ENCODE measurements at regions not wholly inside any gene's neighbourhood (a gene's known extent, or its start where the extent isn't known, plus 50 kb on each side); places are given as distances from the start of the nearest gene placed in this dataset.
"Not testable (repeated sequence)": the region's sequence is repeated elsewhere in the genome, so short reads cannot be mapped to it uniquely, and the experiment has no call there.

GRCh38 chr13:34733721-34734120 lies 208.3 kb upstream of the NBEA start:
- DNase-seq: no peak

GRCh38 chr13:34734932-34735331 lies 207.1 kb upstream of the NBEA start:
- no peak for DNase-seq

DNA sequence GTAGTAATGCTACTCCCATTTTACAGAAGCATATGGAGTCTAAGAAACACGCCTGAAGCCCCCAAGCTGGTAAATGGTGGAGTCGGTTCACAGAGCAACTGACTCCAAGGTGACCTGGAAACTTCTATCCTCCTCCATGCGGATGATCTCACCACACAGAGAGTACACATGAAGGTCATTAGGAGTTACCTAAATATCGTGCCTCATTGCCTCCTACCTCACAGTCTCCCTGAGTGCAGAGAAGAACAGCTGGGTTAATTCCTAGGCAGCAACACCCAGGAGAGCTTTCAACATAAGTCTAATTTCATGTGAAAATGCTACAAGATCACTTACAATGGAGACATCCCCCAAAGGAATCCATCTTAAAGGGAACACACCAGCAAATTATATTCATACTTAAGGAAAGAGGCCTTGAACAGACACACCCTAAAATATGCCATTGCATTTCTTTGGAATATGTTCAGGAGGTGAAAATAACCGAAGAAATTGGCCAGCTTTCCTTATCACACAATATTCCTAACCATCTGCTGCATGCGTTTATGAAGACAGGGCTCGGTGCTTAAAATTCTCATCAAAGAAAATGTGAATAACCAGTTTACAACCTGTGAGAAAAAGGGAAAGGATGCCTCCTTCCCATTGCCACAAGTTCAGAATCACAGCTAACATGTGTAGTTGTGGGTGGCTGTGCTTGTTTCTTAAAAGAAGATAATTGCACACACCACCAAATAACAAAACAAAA lies 203.6 kb upstream of the NBEA start:
- DNase-seq: no peak

GRCh38 chr13:34747056-34747455 lies 195.0 kb upstream of the NBEA start:
- not testable (repeated sequence) for DNase-seq

- DNase-seq: no peak
Measured at GRCh38 chr13:34747507-34747906, 194.6 kb upstream of the NBEA start.

DNA sequence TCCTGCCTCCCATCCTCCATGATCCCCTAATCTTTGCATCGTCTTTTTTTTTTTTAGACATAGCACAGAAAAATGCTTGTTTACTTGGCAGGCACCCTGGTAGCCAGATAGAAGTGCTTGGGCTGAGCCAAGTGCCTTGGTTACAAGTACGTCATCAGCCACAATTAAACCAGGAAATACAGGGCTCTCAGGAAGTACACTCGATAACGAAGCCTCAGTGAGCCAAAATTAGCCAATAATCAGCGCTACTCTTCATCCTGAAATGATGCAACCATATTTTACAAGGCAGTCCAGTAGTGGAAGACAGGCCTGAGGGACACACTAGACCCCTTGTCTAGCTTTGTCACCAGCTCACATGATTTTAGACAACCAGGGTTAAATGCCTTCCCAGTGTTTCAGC lies 194.0 kb upstream of the NBEA start:
- no peak for DNase-seq

DNA sequence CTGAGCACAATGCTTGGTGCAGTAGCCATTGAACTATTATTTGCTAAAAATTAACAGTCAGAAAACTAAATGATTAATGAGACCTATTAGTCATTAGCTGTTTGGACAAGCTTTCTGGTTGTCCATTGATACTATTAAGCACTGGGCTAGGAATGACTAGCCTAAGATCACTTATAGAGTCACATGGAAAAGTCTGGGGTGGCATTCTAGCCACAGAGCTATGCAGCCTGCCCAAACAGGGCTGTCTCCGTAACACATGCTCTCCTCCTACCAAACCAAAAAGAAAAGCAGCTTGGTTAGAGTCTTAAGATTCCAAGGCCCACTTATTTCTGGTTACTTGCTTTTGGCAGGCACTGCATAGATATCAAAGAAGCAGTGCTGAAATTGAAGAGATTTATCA lies 193.5 kb upstream of the NBEA start:
- no peak for DNase-seq

- peak; percentile 12 for DNase-seq
Measured at GRCh38 chr13:34749046-34749445, 193.0 kb upstream of the NBEA start.

DNA sequence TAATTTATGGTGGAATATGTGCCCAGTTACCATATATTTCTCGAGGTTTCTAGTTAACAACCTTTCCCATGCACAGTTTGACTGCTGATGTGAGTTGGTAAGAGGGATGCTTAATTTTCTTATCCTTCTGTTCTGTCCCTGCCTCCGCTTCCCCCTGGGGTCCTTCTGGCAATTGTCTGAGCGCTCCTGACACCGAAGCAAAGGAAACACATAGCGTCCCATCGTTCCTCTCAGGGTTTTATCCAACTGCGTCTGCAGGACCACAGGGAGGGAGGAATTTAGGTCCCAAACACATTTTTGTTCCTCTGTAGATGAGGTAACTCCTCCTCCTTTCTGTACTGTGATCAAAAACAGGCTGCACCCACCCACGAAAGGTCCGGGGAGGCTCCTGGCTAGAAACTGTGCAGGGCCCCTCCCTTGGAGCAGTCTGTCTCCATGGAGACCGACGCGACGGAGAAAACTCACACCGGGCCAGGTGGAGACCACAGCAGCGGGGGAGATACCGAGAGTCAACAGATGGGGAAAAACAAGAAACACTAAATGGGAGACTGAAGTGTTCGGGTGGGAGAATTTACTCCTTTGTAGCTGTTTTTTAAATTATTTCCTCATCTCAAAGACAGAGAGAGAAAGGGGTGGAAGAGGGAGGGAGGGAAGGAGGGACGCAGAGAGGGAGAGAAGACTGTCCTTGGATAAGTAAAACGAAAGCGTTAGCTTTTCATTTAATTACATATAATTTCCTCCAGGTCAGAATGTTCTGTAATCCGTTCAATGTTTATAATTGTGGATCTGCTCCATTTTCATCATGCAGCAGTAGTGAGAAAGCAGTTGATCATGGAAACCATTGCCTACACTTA lies 191.8 kb upstream of the NBEA start:
- DNase-seq: peak; percentile 34

DNA sequence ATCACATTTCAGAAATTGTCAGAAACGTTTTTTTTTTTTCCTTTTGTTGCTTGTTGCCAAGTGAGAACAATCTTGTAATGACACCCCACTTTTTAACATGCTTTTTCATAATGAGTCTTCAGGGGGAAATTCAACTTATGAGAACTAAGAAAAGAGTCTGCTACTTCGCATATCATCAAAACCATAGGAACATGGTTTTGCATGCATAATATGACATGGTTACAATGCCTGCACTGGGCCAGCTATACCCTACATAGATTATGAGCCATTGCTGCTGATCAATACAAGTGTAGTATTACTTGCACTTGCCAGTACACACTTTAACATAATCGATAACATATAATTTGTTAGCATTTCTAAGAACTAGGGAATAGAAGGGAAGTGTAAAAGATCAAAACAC lies 191.0 kb upstream of the NBEA start:
- no peak for DNase-seq

DNA sequence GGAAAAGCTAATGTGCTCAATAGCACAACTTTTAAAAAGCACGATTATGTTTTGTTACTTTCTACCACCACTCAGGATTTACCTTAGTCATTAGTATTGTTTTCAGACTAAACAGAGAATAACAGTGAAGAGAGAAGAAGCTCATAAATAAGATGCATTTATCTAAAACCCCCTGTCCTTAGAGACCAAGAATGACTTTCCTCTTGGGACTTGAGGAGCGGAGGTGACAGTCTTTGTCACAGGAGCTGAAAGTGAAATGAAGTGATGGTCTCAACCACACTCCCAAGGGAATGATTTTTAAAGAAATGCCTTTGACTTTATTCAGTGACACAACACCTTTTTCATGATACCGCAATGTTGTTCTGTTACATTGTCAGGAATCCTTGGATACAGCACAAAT lies 190.6 kb upstream of the NBEA start:
- no peak for DNase-seq

GRCh38 chr13:34752283-34752960 lies 189.6 kb upstream of the NBEA start:
- DNase-seq: no peak

GRCh38 chr13:34756136-34756535 lies 185.9 kb upstream of the NBEA start:
- DNase-seq: no peak

DNA sequence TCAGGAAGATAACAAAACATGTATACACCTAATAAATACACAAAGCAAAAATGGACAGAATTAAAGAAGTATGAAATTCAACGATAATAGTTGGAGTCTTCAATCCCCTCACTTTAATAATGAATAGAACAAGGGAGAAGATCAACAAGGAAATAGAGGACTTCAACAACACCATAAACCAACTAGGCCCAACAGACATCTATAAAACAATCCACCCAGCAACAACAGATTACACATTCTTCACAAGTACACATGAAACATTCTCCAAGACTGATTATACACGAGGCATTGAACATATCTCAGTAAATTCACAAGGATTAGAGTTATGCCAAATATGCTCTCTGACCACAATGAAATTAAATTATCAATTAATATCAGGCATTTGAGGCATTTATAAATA lies 185.5 kb upstream of the NBEA start:
- no peak for DNase-seq

DNA sequence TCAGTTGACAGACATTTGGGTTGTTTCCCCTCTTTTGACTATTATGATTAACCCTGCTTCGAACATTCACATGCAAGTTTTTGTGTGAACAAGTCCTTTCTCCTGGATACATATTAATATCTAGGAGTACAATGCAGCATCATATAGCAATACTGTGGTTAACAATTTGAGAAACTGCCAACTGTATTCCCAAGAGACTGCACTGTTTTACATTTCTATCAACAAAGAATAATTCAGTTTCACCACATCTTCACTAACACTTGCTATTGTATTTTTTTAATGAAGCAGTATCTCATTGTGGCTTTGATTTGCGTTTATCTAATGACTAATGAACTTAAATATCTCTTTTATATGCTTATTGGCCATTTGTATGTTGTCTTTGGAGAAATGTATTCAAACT lies 184.6 kb upstream of the NBEA start:
- DNase-seq: no peak

DNA sequence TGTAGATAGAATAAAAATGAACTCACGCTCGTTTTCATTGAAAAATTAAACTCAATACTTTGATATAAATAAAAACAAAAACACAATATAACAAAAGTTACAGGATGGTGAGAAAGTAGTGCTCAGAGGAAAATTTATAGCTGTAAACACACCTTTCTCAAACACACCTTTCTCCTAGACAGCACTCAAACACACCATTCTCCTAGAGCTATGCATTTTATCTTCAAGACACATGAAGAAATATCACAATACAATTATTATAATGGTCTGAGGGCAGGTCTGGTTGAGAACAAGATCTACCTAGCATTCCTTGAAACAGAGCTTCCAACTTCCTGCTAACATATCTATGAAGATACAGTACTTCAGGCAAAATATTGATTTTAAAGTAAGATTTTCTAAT lies 183.4 kb upstream of the NBEA start:
- DNase-seq: no peak

GRCh38 chr13:34762312-34762711 lies 179.8 kb upstream of the NBEA start:
- DNase-seq: no peak

DNA sequence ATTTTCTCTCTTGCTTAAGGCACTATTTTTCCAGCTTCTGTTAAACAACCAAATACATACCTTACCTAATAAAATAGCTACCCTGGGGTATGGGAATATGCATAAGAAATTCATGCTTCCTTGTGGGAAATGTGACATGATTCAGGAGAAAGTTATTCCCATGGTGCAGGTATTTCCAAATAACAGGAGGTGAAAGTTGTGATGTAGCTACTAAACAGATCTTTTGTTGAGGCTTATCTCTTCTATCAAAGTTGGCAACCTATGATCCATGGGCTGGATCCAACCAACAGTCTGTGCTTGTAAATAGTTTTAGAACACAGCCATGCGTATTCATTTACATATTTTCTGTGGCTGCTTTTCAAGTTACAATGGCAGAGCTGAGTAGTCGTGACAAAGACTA lies 177.8 kb upstream of the NBEA start:
- DNase-seq: no peak

DNA sequence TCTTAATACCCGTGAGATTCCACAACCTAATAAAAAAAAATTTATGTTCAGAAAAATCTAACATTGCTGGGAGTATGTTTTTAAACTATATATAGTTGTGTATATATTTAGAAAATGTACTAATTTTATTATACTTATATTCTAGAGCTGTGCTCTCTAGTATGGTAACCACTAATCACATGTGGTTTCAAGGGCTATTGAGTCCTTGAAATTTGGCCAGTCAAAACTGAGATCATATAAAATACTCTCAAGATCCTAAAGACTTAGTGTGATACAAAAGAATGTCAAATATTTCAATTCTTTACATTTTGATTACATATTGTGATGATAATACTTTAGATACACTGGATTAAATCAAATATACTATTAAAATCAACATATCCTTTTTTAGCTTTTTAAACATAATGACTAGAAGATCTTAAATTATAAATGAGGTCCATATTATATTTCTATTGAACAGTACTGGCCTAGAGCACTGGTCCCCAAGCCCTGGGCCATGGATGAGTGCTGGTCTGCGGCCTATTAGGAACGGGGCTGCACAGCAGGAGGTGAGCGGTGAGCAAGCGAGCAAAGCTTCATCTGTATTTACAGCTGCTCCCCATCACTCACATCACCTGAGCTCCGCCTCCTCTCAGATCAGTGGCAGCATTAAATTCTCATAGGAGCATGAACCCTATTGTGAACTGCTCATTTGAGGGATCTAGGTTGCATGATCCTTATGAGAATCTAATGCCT lies 176.5 kb upstream of the NBEA start:
- DNase-seq: no peak

GRCh38 chr13:34767778-34768177 lies 174.3 kb upstream of the NBEA start:
- no peak for DNase-seq

DNA sequence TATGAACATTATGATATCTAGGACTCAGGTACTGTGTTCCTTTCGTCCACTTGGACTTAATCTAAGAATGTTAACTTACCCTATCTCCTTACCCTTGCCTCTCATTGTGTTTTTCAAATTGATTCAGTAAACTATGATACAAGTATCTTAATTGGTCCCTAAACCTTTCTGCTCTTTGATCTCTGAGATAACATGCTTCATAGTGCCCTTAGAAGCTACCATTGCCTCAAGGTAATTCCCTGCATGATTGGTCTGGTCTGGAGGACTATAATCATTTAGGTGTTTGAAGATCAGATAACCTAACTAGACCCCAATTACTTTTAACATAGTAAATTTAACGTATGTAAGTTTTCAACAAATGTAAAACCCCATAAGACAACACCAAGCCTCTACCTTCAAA lies 169.9 kb upstream of the NBEA start:
- no peak for DNase-seq

DNA sequence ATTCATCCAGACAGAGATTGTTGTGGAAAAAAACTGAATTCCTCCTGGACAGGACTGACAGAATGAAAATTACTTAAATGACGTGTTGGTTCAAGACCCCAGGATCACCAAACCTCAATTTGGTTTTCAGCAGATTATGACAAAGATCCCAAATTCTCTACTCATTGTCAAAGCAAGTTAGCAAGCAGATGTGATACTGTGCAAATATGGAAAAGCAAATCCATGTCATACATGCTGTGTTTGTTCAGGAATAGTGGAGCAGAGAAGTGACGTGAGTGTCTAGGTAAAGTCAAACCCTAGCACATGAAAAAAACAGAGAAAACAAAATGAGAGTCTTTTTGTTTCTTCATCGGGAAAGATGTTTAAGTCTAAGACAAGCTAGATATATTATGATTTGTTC lies 169.2 kb upstream of the NBEA start:
- no peak for DNase-seq

DNA sequence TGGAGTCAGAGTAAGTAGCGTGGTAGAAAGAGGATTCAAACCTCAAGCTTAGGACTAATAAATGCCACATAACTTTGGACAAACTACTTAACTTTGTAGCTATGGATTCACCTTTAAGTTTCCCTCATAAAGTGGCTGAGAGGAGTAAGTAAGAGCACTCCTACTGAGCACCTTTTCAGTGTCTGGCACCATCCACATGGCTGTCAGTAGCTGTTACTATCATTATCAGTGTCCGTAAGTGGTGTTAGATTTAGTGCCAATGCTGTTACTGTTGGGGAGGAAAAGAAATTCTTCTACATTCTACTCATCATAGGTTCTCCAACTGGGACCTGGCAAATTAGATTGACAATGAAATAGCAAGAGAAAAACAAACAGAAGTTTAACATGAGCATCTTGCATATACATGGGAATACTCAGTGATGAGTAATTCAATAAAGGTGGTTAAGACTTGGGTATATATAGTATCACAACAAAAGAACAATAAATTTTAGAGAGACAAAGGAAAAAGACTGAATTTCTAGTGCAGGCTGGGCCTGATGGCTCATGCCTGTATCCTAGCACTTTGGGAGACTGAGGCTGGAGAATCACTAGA lies 165.6 kb upstream of the NBEA start:
- no peak for DNase-seq

All from NCI-H526 treated with DMSO at 0.1 percent for 48 hours (cell line).